Stimulated activated naive CD8-positive, alpha-beta T cell treated with anti-CD3 and anti-CD28 coated beads, Interleukin-15, amount 100 ng/mL, for 72 hours (primary cell): ENCODE measurements at regions not wholly inside any gene's neighbourhood (a gene's known extent, or its start where the extent isn't known, plus 50 kb on each side); places are given as distances from the start of the nearest gene placed in this dataset.

Experiments used
- ATAC-seq: fragments of 150-1000 bp; cut with Tn5 transposase; 2 replicates; pipeline ENCODE4 v1.10.0; 2021; ENCODE audit warnings: mild to moderate bottlenecking, moderate library complexity
- DNase-seq, 2 donors: peaks; one replicate each; pipeline ENCODE4 v3.0.0; 2021 to 2022
- H3K27ac Mint-ChIP-seq, 2 donors: one replicate each; pipeline ENCODE4 v1.8.0; 2022; ENCODE audit warnings: mild to moderate bottlenecking in 2 of 2, mixed read lengths in 2 of 2, moderate library complexity in 2 of 2
- H3K27me3 Mint-ChIP-seq: one replicate; pipeline ENCODE4 v1.8.0; 2022; ENCODE audit warnings: mixed read lengths
- H3K4me1 Mint-ChIP-seq: one replicate; pipeline ENCODE4 v1.8.0; 2022; ENCODE audit warnings: mild to moderate bottlenecking, mixed read lengths
- H3K4me3 Mint-ChIP-seq, 2 donors: one replicate each; pipeline ENCODE4 v1.8.0; 2022; ENCODE audit warnings: mild to moderate bottlenecking in 2 of 2, mixed read lengths in 2 of 2, moderate library complexity in 1 of 2
- H3K9me3 Mint-ChIP-seq, 2 donors: one replicate each; pipeline ENCODE4 v1.8.0; 2022; ENCODE audit warnings: mixed read lengths in 2 of 2

GRCh38 chr2:120526997-120527945 is 181.3 kb downstream of the INHBB start:
- no peak overlapping the region for H3K27ac Mint-ChIP-seq
- no peak for DNase-seq

GRCh38 chr2:120528051-120528692 is 182.2 kb downstream of the INHBB start:
- no peak for ATAC-seq
- H3K27me3 Mint-ChIP-seq, result peaks cover 43% of the 10 kb centered on the region
- no peak for DNase-seq
- H3K4me1 Mint-ChIP-seq, result no peaks in the 10 kb centered on the region
- no peaks in the 10 kb centered on the region for H3K9me3 Mint-ChIP-seq
- H3K27ac Mint-ChIP-seq, result peak overlapping the region in 1 of 2 donors; percentile 87
- no peak overlapping the region for H3K4me3 Mint-ChIP-seq

More at GRCh38 chr2:120526997-120527945, 181.3 kb downstream of the INHBB start:
- ATAC-seq, result no peak
- Mint-ChIP-seq H3K27me3 (peaks cover 52% of the 10 kb centered on the region), H3K9me3 (no peaks in the 10 kb centered on the region), H3K4me3 (no peak overlapping the region), H3K4me1 (no peaks in the 10 kb centered on the region)

GRCh38 chr2:120528693-120529076 is 182.7 kb downstream of the INHBB start:
- Mint-ChIP-seq H3K27ac (no peak overlapping the region), H3K4me1 (no peaks in the 10 kb centered on the region), H3K9me3 (no peaks in the 10 kb centered on the region), H3K27me3 (peaks cover 38% of the 10 kb centered on the region), H3K4me3 (no peak overlapping the region)
- no peak for ATAC-seq
- no peak for DNase-seq

- Mint-ChIP-seq H3K4me3 (no peak overlapping the region), H3K4me1 (no peaks in the 10 kb centered on the region), H3K27me3 (peaks cover 17% of the 10 kb centered on the region), H3K9me3 (no peaks in the 10 kb centered on the region), H3K27ac (no peak overlapping the region)
- ATAC-seq (no peak), DNase-seq (no peak)
Observed at GRCh38 chr2:120530781-120531180, 184.8 kb downstream of the INHBB start.

GRCh38 chr2:120531365-120531764 is 185.4 kb downstream of the INHBB start:
- no peak overlapping the region for H3K27ac Mint-ChIP-seq
- no peaks in the 10 kb centered on the region for H3K9me3 Mint-ChIP-seq
- H3K27me3 Mint-ChIP-seq, result peaks cover 17% of the 10 kb centered on the region
- H3K4me3 Mint-ChIP-seq, result no peak overlapping the region
- H3K4me1 Mint-ChIP-seq, result no peaks in the 10 kb centered on the region
- DNase-seq, result no peak
- ATAC-seq, result no peak

GRCh38 chr2:120531863-120532600 is 186.1 kb downstream of the INHBB start:
- no peak overlapping the region for H3K27ac Mint-ChIP-seq
- H3K9me3 Mint-ChIP-seq, result no peaks in the 10 kb centered on the region
- ATAC-seq, result no peak
- H3K4me1 Mint-ChIP-seq, result no peaks in the 10 kb centered on the region
- H3K27me3 Mint-ChIP-seq, result peaks cover 17% of the 10 kb centered on the region
- no peak for DNase-seq
- no peak overlapping the region for H3K4me3 Mint-ChIP-seq

GRCh38 chr2:120533625-120534024 is 187.7 kb downstream of the INHBB start:
- no peaks in the 10 kb centered on the region for H3K4me1 Mint-ChIP-seq
- H3K27me3 Mint-ChIP-seq, result peaks cover 4% of the 10 kb centered on the region
- ATAC-seq (no peak), DNase-seq (no peak)
- no peaks in the 10 kb centered on the region for H3K9me3 Mint-ChIP-seq
- no peak overlapping the region for H3K27ac Mint-ChIP-seq
- H3K4me3 Mint-ChIP-seq, result no peak overlapping the region

- no peaks in the 10 kb centered on the region for H3K27me3 Mint-ChIP-seq
- H3K4me1 Mint-ChIP-seq, result no peaks in the 10 kb centered on the region
- DNase-seq (no peak), ATAC-seq (no peak)
- H3K4me3 Mint-ChIP-seq, result no peak overlapping the region
- no peaks in the 10 kb centered on the region for H3K9me3 Mint-ChIP-seq
- H3K27ac Mint-ChIP-seq, result peak overlapping the region in 1 of 2 donors; percentile 10
Observed at GRCh38 chr2:120534457-120534856, 188.5 kb downstream of the INHBB start.

- ATAC-seq (no peak), DNase-seq (no peak)
- Mint-ChIP-seq H3K4me1 (no peaks in the 10 kb centered on the region), H3K27ac (no peak overlapping the region), H3K9me3 (no peaks in the 10 kb centered on the region), H3K27me3 (no peaks in the 10 kb centered on the region), H3K4me3 (no peak overlapping the region)
Observed at GRCh38 chr2:120535081-120535480, 189.1 kb downstream of the INHBB start.

GRCh38 chr2:120536141-120536540 is 190.2 kb downstream of the INHBB start:
- H3K4me3 Mint-ChIP-seq, result no peak overlapping the region
- no peak for ATAC-seq
- no peaks in the 10 kb centered on the region for H3K27me3 Mint-ChIP-seq
- DNase-seq, result no peak
- no peaks in the 10 kb centered on the region for H3K9me3 Mint-ChIP-seq
- no peak overlapping the region for H3K27ac Mint-ChIP-seq
- H3K4me1 Mint-ChIP-seq, result no peaks in the 10 kb centered on the region

GRCh38 chr2:120538691-120539423 is 192.9 kb downstream of the INHBB start:
- H3K27me3 Mint-ChIP-seq, result no peaks in the 10 kb centered on the region
- DNase-seq (no peak), ATAC-seq (no peak)
- H3K4me1 Mint-ChIP-seq, result no peaks in the 10 kb centered on the region
- no peak overlapping the region for H3K4me3 Mint-ChIP-seq
- no peaks in the 10 kb centered on the region for H3K9me3 Mint-ChIP-seq
- no peak overlapping the region for H3K27ac Mint-ChIP-seq

- H3K27me3 Mint-ChIP-seq, result peaks cover 6% of the 10 kb centered on the region
- ATAC-seq (no peak), DNase-seq (no peak)
- peak overlapping the region in 1 of 2 donors; percentile 42 for H3K27ac Mint-ChIP-seq
- no peaks in the 10 kb centered on the region for H3K4me1 Mint-ChIP-seq
- no peaks in the 10 kb centered on the region for H3K9me3 Mint-ChIP-seq
- H3K4me3 Mint-ChIP-seq, result no peak overlapping the region
Observed at GRCh38 chr2:120539424-120539936, 193.5 kb downstream of the INHBB start.

GRCh38 chr2:120539937-120540718 is 194.2 kb downstream of the INHBB start:
- H3K27me3 Mint-ChIP-seq, result peaks cover 8% of the 10 kb centered on the region
- H3K4me3 Mint-ChIP-seq, result no peak overlapping the region
- ATAC-seq (no peak), DNase-seq (no peak)
- H3K27ac Mint-ChIP-seq, result no peak overlapping the region
- no peaks in the 10 kb centered on the region for H3K4me1 Mint-ChIP-seq
- no peaks in the 10 kb centered on the region for H3K9me3 Mint-ChIP-seq

GRCh38 chr2:120540719-120541552 is 194.7 kb upstream of the GLI2 start:
- ATAC-seq, result peak; percentile 34
- Mint-ChIP-seq H3K27ac (peak overlapping the region in 1 of 2 donors; percentile 26), H3K4me3 (no peak overlapping the region)

More at GRCh38 chr2:120540719-120541552, 194.7 kb upstream of the GLI2 start:
- Mint-ChIP-seq H3K9me3 (no peaks in the 10 kb centered on the region), H3K4me1 (no peaks in the 10 kb centered on the region), H3K27me3 (peaks cover 12% of the 10 kb centered on the region)
- no peak for DNase-seq
